Neutrophil (primary cell): ENCODE measurements at regions not wholly inside any gene's neighbourhood (a gene's known extent, or its start where the extent isn't known, plus 50 kb on each side); places are given as distances from the start of the nearest gene placed in this dataset.

Experiments
- H3K27ac ChIP-seq: fragments of 200-600 bp; sonication (generic); 2 replicates; pipeline ENCODE4 v1.5.1; 2016; ENCODE audit warnings: mild to moderate bottlenecking, moderate library complexity
- H3K27me3 ChIP-seq: fragments of 200-600 bp; sonication (generic); 2 replicates; pipeline ENCODE4 v1.6.0; 2016; ENCODE audit warnings: mild to moderate bottlenecking
- H3K36me3 ChIP-seq: fragments of 200-600 bp; sonication (generic); 2 replicates; pipeline ENCODE4 v1.5.1; 2017
- H3K4me1 ChIP-seq, 2 experiments: fragments of 200-600 bp in 1 of 2; sonication (generic) in 1 of 2; 1 replicate in 1 of 2; 2 replicates in 1 of 2; pipeline versions ENCODE4 v1.5.1 to v1.6.1; 2013 to 2016; ENCODE audit warnings: low read depth in 1 of 2, low read length in 1 of 2, mild to moderate bottlenecking in 1 of 2, moderate library complexity in 1 of 2; ENCODE audit not compliant: control insufficient read depth in 1 of 2, insufficient read depth in 1 of 2
- H3K4me3 ChIP-seq, 2 experiments: fragments of 200-600 bp in 1 of 2; sonication (generic) in 1 of 2; 1 replicate in 1 of 2; 2 replicates in 1 of 2; pipeline ENCODE4 v1.5.1; 2013 to 2016; ENCODE audit warnings: low read depth in 1 of 2, low read length in 1 of 2, mild to moderate bottlenecking in 1 of 2, moderate library complexity in 1 of 2
- H3K9me3 ChIP-seq: fragments of 200-600 bp; sonication (generic); 2 replicates; pipeline ENCODE4 v1.5.1; 2016
- CTCF ChIP-seq: fragments of 200-600 bp; sonication (generic); IDR thresholded peaks from 2 replicates; pipeline ENCODE4 v1.5.1; 2016; ENCODE audit warnings: antibody characterized with exemption

GRCh38 chr13:59480396-59481259, 683.1 kb downstream of the DIAPH3 start:
- Histone ChIP-seq H3K27me3 (no peaks in the 10 kb centered on the region), H3K27ac (no peak overlapping the region), H3K9me3 (no peaks in the 10 kb centered on the region), H3K4me1 (no peaks in the 10 kb centered on the region), H3K4me3 (no peak overlapping the region), H3K36me3 (no peaks in the 10 kb centered on the region)
- no peak for TF ChIP-seq CTCF

- Histone ChIP-seq H3K4me3 (no peak overlapping the region), H3K27ac (no peak overlapping the region), H3K4me1 (no peaks in the 10 kb centered on the region), H3K36me3 (no peaks in the 10 kb centered on the region), H3K27me3 (no peaks in the 10 kb centered on the region), H3K9me3 (no peaks in the 10 kb centered on the region)
- TF ChIP-seq CTCF, result no peak
Observed at GRCh38 chr13:59483501-59484145, 680.1 kb downstream of the DIAPH3 start.

- no peak for TF ChIP-seq CTCF
- Histone ChIP-seq H3K9me3 (no peaks in the 10 kb centered on the region), H3K27ac (no peak overlapping the region), H3K27me3 (no peaks in the 10 kb centered on the region), H3K4me3 (no peak overlapping the region), H3K36me3 (no peaks in the 10 kb centered on the region), H3K4me1 (no peaks in the 10 kb centered on the region)
Observed at GRCh38 chr13:59487883-59488282, 675.8 kb downstream of the DIAPH3 start.

GRCh38 chr13:59488436-59488835, 675.3 kb downstream of the DIAPH3 start:
- no peak for TF ChIP-seq CTCF
- H3K36me3 ChIP-seq, result no peaks in the 10 kb centered on the region

GRCh38 chr13:59490651-59491050, 673.1 kb downstream of the DIAPH3 start:
- no peaks in the 10 kb centered on the region for H3K27me3 ChIP-seq

More at GRCh38 chr13:59488436-59488835, 675.3 kb downstream of the DIAPH3 start:
- no peak overlapping the region for H3K27ac ChIP-seq
- no peaks in the 10 kb centered on the region for H3K4me1 ChIP-seq
- H3K9me3 ChIP-seq, result no peaks in the 10 kb centered on the region
- H3K4me3 ChIP-seq, result no peak overlapping the region
- H3K27me3 ChIP-seq, result no peaks in the 10 kb centered on the region

More at GRCh38 chr13:59490651-59491050, 673.1 kb downstream of the DIAPH3 start:
- no peaks in the 10 kb centered on the region for H3K36me3 ChIP-seq
- no peaks in the 10 kb centered on the region for H3K9me3 ChIP-seq
- H3K4me3 ChIP-seq, result no peak overlapping the region
- no peaks in the 10 kb centered on the region for H3K4me1 ChIP-seq
- no peak for TF ChIP-seq CTCF
- no peak overlapping the region for H3K27ac ChIP-seq
